Prostate gland (tissue), 2 donors: ENCODE measurements at regions not wholly inside any gene's neighbourhood (a gene's known extent, or its start where the extent isn't known, plus 50 kb on each side); places are given as distances from the start of the nearest gene placed in this dataset.

Experiments used
- DNase-seq: peaks from one replicate; pipeline ENCODE4 v3.0.0-alpha.2; 2019; ENCODE audit warnings: low spot score
- H3K27ac ChIP-seq, 2 donors: fragments of 200-600 bp; sonication (generic); 2 replicates each; pipeline ENCODE4 v1.5.1; 2017 to 2019
- H3K27me3 ChIP-seq: fragments of 200-600 bp; sonication (generic); replicated peaks from 2 replicates; pipeline ENCODE4 v1.5.1; 2019; ENCODE audit not compliant: insufficient read depth
- H3K36me3 ChIP-seq, 2 donors: fragments of 200-600 bp; sonication (generic); 1 replicate in 1 of 2; 2 replicates in 1 of 2; pipeline versions ENCODE4 v1.5.1 to v1.8.1; 2017 to 2019
- H3K4me1 ChIP-seq: fragments of 200-600 bp; sonication (generic); replicated peaks from 2 replicates; pipeline ENCODE4 v1.5.1; 2019
- H3K4me3 ChIP-seq, 2 donors: fragments of 200-600 bp; sonication (generic); 2 replicates each; pipeline ENCODE4 v1.5.1; 2017 to 2019
- H3K9me3 ChIP-seq: fragments of 200-600 bp; sonication (generic); 2 replicates; pipeline ENCODE4 v1.5.1; 2017
- CTCF ChIP-seq, 4 experiments: fragments of 200-600 bp in 2 of 4; fragments of 450-650 bp in 2 of 4; sonication (generic) in 2 of 4; IDR thresholded peaks; 1 replicate in 3 of 4; 2 replicates in 1 of 4; pipeline ENCODE4 v1.5.1; 2016 to 2019; ENCODE audit warnings: antibody characterized with exemption in 4 of 4, mild to moderate bottlenecking in 2 of 4, moderate library complexity in 2 of 4
- POLR2A ChIP-seq: fragments of 450-650 bp; IDR thresholded peaks from one replicate; pipeline ENCODE4 v1.6.1; 2016; ENCODE audit warnings: antibody characterized with exemption, mild to moderate bottlenecking
- POLR2AphosphoS5 ChIP-seq: sonication (generic); formaldehyde crosslinking; IDR thresholded peaks from one replicate; pipeline ENCODE4 v1.6.1; 2017; ENCODE audit warnings: antibody characterized with exemption
- WGBS: methylation state at CpG from one replicate; pipeline ENCODE4 v1.1.5; 2018; 5-methylcytosine and 5-hydroxymethylcytosine counted together
- intact Hi-C: fragments of 100-400 bp; cut with DNase I; formaldehyde crosslinking; loops from one replicate; pipeline ENCODE4 v1.14.2; 2022

- TF ChIP-seq CTCF (IDR thresholded peaks at IDR 0.05) (no peak), POLR2A (no peak), POLR2AphosphoS5 (no peak)
- H3K4me3 ChIP-seq: no peak overlapping the region
- no peaks in the 10 kb centered on the region for H3K9me3 ChIP-seq
- no peaks in the 10 kb centered on the region for H3K4me1 ChIP-seq
- no peak for DNase-seq
- H3K36me3 ChIP-seq: no peaks in the 10 kb centered on the region
- H3K27me3 ChIP-seq: no peaks in the 10 kb centered on the region
- intact Hi-C loops: no loop called here
- 97% methylated on average over 2 of the region's 2 CpGs for WGBS
- H3K27ac ChIP-seq: no peak overlapping the region
Measured at GRCh38 chr20:57867807-57868206, 158.0 kb upstream of the PMEPA1 start.

- no peaks in the 10 kb centered on the region for H3K36me3 ChIP-seq
- H3K4me3 ChIP-seq: no peak overlapping the region
- H3K4me1 ChIP-seq: no peaks in the 10 kb centered on the region
- 69% methylated on average over 10 of the region's 10 CpGs for WGBS
- H3K27ac ChIP-seq: no peak overlapping the region
- no peak for DNase-seq
- TF ChIP-seq CTCF (IDR thresholded peaks at IDR 0.05) (no peak), POLR2A (no peak), POLR2AphosphoS5 (no peak)
- H3K27me3 ChIP-seq: no peaks in the 10 kb centered on the region
- H3K9me3 ChIP-seq: no peaks in the 10 kb centered on the region
- intact Hi-C loops: no loop called here
Measured at GRCh38 chr20:57867181-57867803, 157.5 kb upstream of the PMEPA1 start.

DNA sequence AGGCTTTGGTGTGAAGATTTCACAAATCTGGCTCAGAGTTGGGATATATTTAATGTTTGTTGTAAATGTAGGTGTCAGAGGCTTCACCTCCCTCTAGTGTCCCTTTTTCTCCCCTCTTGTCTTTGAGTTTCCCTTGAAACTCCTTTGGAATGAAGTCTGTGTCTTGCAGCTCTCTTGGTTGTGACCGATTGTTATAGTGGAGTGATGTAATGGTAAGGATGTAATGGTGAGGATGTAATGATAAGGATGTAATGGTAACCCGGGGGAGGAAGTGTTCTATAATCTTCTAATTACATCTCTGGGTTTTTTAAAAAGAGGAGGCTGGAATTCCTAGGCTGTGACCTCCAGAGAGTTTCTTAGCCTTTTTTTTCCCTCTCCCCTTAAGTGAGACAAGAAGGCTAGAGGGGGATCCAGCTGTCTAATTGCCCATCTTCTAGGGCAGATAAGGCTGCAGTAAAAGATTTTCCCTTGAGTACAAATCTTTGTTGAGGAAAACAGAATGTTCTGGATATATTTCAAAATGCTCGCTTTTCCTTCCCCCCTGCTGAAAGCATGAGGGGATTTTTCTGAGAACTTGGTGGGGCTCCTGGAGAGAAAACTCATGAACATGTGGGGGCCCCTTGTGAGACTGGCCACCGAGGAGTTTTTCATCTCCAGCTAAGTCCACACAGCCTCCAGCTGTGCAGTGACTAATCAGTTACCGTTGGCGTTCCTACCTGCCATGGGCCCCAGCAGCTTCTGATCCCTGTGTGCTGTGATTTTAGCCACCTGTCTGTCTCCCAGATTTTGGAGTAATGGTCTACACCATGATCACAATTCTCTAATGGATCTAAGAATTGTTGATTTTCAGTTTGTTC lies 156.7 kb upstream of the PMEPA1 start:
- 59% methylated on average over 6 of the region's 6 CpGs for WGBS

GRCh38 chr20:57865266-57865665 lies 155.5 kb upstream of the PMEPA1 start:
- H3K4me3 ChIP-seq: no peak overlapping the region
- WGBS: 64% methylated on average over 2 of the region's 2 CpGs
- H3K27me3 ChIP-seq: no peaks in the 10 kb centered on the region
- no peak overlapping the region for H3K27ac ChIP-seq
- no peaks in the 10 kb centered on the region for H3K36me3 ChIP-seq
- DNase-seq: no peak
- intact Hi-C loops: no loop called here
- TF ChIP-seq POLR2A (no peak), CTCF (IDR thresholded peaks at IDR 0.05) (no peak), POLR2AphosphoS5 (no peak)
- H3K4me1 ChIP-seq: no peaks in the 10 kb centered on the region
- no peaks in the 10 kb centered on the region for H3K9me3 ChIP-seq

More for the DNA sequence above, 156.7 kb upstream of the PMEPA1 start:
- no peaks in the 10 kb centered on the region for H3K36me3 ChIP-seq
- no peak for TF ChIP-seq CTCF (IDR thresholded peaks at IDR 0.05)
- intact Hi-C loops: no loop called here
- no peak overlapping the region for H3K4me3 ChIP-seq
- H3K4me1 ChIP-seq: no peaks in the 10 kb centered on the region
- H3K9me3 ChIP-seq: no peaks in the 10 kb centered on the region
- no peak for DNase-seq
- no peaks in the 10 kb centered on the region for H3K27me3 ChIP-seq
- H3K27ac ChIP-seq: no peak overlapping the region

- 88% methylated on average over 6 of the region's 6 CpGs for WGBS
- H3K27me3 ChIP-seq: no peaks in the 10 kb centered on the region
- H3K36me3 ChIP-seq: no peaks in the 10 kb centered on the region
- no peak overlapping the region for H3K4me3 ChIP-seq
- intact Hi-C loops: no loop called here
- H3K9me3 ChIP-seq: no peaks in the 10 kb centered on the region
- H3K4me1 ChIP-seq: no peaks in the 10 kb centered on the region
- no peak for TF ChIP-seq POLR2A
- TF ChIP-seq POLR2AphosphoS5: no peak
- no peak for TF ChIP-seq CTCF (IDR thresholded peaks at IDR 0.05)
- DNase-seq: no peak
- no peak overlapping the region for H3K27ac ChIP-seq
Measured at GRCh38 chr20:57860576-57860975, 150.8 kb upstream of the PMEPA1 start.
